Vagina (tissue), 2 donors: ENCODE measurements at regions not wholly inside any gene's neighbourhood (a gene's known extent, or its start where the extent isn't known, plus 50 kb on each side); places are given as distances from the start of the nearest gene placed in this dataset.
A peak's percentile ranks its signal among the peaks of the same experiment; 100 is the strongest.

ENCODE experiments used
- DNase-seq, 2 donors: peaks; one replicate each; pipeline ENCODE4 v3.0.0-alpha.2; 2017; ENCODE audit errors: extremely low spot score in 2 of 2
- H3K27ac ChIP-seq: fragments of 200-600 bp; sonication (generic); one replicate; pipeline ENCODE4 v1.5.1; 2019
- H3K27me3 ChIP-seq: fragments of 200-600 bp; sonication (generic); one replicate; pipeline ENCODE4 v1.5.1; 2019
- H3K36me3 ChIP-seq, 2 donors: fragments of 200-600 bp; sonication (generic); one replicate each; pipeline ENCODE4 v1.5.1; 2017 to 2019
- H3K4me1 ChIP-seq: fragments of 200-600 bp; sonication (generic); one replicate; pipeline ENCODE4 v1.5.1; 2019
- H3K4me3 ChIP-seq, 2 donors: fragments of 200-600 bp; sonication (generic); 1 replicate in 1 of 2; 2 replicates in 1 of 2; pipeline ENCODE4 v1.5.1; 2016 to 2019
- H3K9me3 ChIP-seq: fragments of 200-600 bp; sonication (generic); one replicate; pipeline ENCODE4 v1.5.1; 2019
- CTCF ChIP-seq, 3 experiments: fragments of 450-650 bp in 2 of 3; fragments of 200-600 bp in 1 of 3; sonication (generic) in 1 of 3; IDR thresholded peaks; one replicate each; pipeline ENCODE4 v1.5.1; 2017 to 2019; ENCODE audit warnings: antibody characterized with exemption in 3 of 3, mild to moderate bottlenecking in 2 of 3, moderate library complexity in 2 of 3
- POLR2A ChIP-seq, 2 donors: fragments of 450-650 bp; IDR thresholded peaks; one replicate each; pipeline ENCODE4 v1.6.1; 2017; ENCODE audit warnings: antibody characterized with exemption in 2 of 2, mild to moderate bottlenecking in 2 of 2, moderate library complexity in 2 of 2
- POLR2AphosphoS5 ChIP-seq, 2 donors: sonication (generic); formaldehyde crosslinking; IDR thresholded peaks; one replicate each; pipeline ENCODE4 v1.9.0; 2017; ENCODE audit warnings: antibody characterized with exemption in 2 of 2, mild to moderate bottlenecking in 2 of 2, low read depth in 1 of 2; ENCODE audit not compliant: insufficient read depth in 1 of 2
- intact Hi-C: fragments of 100-400 bp; cut with DNase I; formaldehyde crosslinking; loops from one replicate; pipeline ENCODE4 v1.15.1; 2023

GRCh38 chr5:54702470-54702869 lies 184.9 kb downstream of the SNX18 start:
- H3K4me1 ChIP-seq = peaks cover 26% of the 10 kb centered on the region
- no peak for TF ChIP-seq CTCF (IDR thresholded peaks at IDR 0.05)
- no peak for TF ChIP-seq POLR2AphosphoS5 (IDR thresholded peaks at IDR 0.05; ENCODE audit: insufficient read depth in 1 of 2, low read depth in 1 of 2)
- no peak for TF ChIP-seq POLR2A (IDR thresholded peaks at IDR 0.05)
- H3K9me3 ChIP-seq = no peaks in the 10 kb centered on the region
- DNase-seq = no peak
- H3K36me3 ChIP-seq = no peaks in the 10 kb centered on the region
- no peak overlapping the region for H3K27ac ChIP-seq
- no peaks in the 10 kb centered on the region for H3K27me3 ChIP-seq
- no peak overlapping the region for H3K4me3 ChIP-seq
- intact Hi-C loops = no loop called here

GRCh38 chr5:54700986-54701578 lies 183.5 kb downstream of the SNX18 start:
- H3K27me3 ChIP-seq = no peaks in the 10 kb centered on the region
- H3K27ac ChIP-seq = no peak overlapping the region
- H3K36me3 ChIP-seq = no peaks in the 10 kb centered on the region
- peak in 1 of 2 donors; percentile 48 for TF ChIP-seq POLR2AphosphoS5 (IDR thresholded peaks at IDR 0.05; ENCODE audit: insufficient read depth in 1 of 2, low read depth in 1 of 2)
- no peak for TF ChIP-seq CTCF (IDR thresholded peaks at IDR 0.05)
- no peak overlapping the region for H3K4me3 ChIP-seq
- intact Hi-C loops = no loop called here
- no peaks in the 10 kb centered on the region for H3K9me3 ChIP-seq
- H3K4me1 ChIP-seq = peaks cover 40% of the 10 kb centered on the region
- peak in 1 of 2 donors; percentile 77 for DNase-seq

GRCh38 chr5:54696931-54697330 lies 179.4 kb downstream of the SNX18 start:
- peak in 1 of 2 donors; percentile 25 for DNase-seq
- no peak for TF ChIP-seq POLR2A (IDR thresholded peaks at IDR 0.05)
- TF ChIP-seq CTCF (IDR thresholded peaks at IDR 0.05) = no peak
- TF ChIP-seq POLR2AphosphoS5 (IDR thresholded peaks at IDR 0.05; ENCODE audit: insufficient read depth in 1 of 2, low read depth in 1 of 2) = no peak
- intact Hi-C loops = no loop called here
- H3K27ac ChIP-seq = peak overlapping the region; percentile 14
- no peaks in the 10 kb centered on the region for H3K27me3 ChIP-seq
- H3K9me3 ChIP-seq = no peaks in the 10 kb centered on the region
- H3K36me3 ChIP-seq = no peaks in the 10 kb centered on the region
- H3K4me3 ChIP-seq = no peak overlapping the region
- H3K4me1 ChIP-seq = peaks cover 25% of the 10 kb centered on the region

GRCh38 chr5:54696346-54696745 lies 178.8 kb downstream of the SNX18 start:
- DNase-seq = no peak
- no peak for TF ChIP-seq POLR2AphosphoS5 (IDR thresholded peaks at IDR 0.05; ENCODE audit: insufficient read depth in 1 of 2, low read depth in 1 of 2)
- no peak for TF ChIP-seq CTCF (IDR thresholded peaks at IDR 0.05)
- no peak for TF ChIP-seq POLR2A (IDR thresholded peaks at IDR 0.05)
- Histone ChIP-seq H3K27ac (peak overlapping the region; percentile 14), H3K4me1 (peaks cover 22% of the 10 kb centered on the region), H3K36me3 (no peaks in the 10 kb centered on the region), H3K4me3 (no peak overlapping the region), H3K27me3 (no peaks in the 10 kb centered on the region), H3K9me3 (no peaks in the 10 kb centered on the region)
- intact Hi-C loops = no loop called here

GRCh38 chr5:54695198-54695966 lies 177.8 kb downstream of the SNX18 start:
- DNase-seq = peak in 1 of 2 donors; percentile 29
- no peaks in the 10 kb centered on the region for H3K36me3 ChIP-seq
- intact Hi-C loops = no loop called here
- H3K9me3 ChIP-seq = no peaks in the 10 kb centered on the region
- TF ChIP-seq POLR2A (IDR thresholded peaks at IDR 0.05) (no peak), CTCF (IDR thresholded peaks at IDR 0.05) (no peak), POLR2AphosphoS5 (IDR thresholded peaks at IDR 0.05; ENCODE audit: insufficient read depth in 1 of 2, low read depth in 1 of 2) (no peak)
- H3K4me1 ChIP-seq = peaks cover 22% of the 10 kb centered on the region
- no peaks in the 10 kb centered on the region for H3K27me3 ChIP-seq
- H3K27ac ChIP-seq = no peak overlapping the region
- H3K4me3 ChIP-seq = no peak overlapping the region
